Esophagus squamous epithelium (tissue), 4 donors: ENCODE measurements at regions not wholly inside any gene's neighbourhood (a gene's known extent, or its start where the extent isn't known, plus 50 kb on each side); places are given as distances from the start of the nearest gene placed in this dataset.
"Not testable (repeated sequence)": the region's sequence is repeated elsewhere in the genome, so short reads cannot be mapped to it uniquely, and the experiment has no call there.

Source experiments
- POLR2A ChIP-seq, 4 donors: fragments of 450-650 bp; IDR thresholded peaks; one replicate each; pipeline ENCODE4 v1.6.1; 2017; ENCODE audit warnings: antibody characterized with exemption in 4 of 4, mild to moderate bottlenecking in 4 of 4, moderate library complexity in 3 of 4
- TF ChIP-seq, protein P1 (sequence below), 6 experiments: fragments of 450-650 bp in 4 of 6; fragments of 200-600 bp in 2 of 6; sonication (generic) in 2 of 6; IDR thresholded peaks; one replicate each; pipeline ENCODE4 v1.5.1; 2016 to 2019; ENCODE audit warnings: antibody characterized with exemption in 6 of 6, mild to moderate bottlenecking in 4 of 6, moderate library complexity in 4 of 6

DNA sequence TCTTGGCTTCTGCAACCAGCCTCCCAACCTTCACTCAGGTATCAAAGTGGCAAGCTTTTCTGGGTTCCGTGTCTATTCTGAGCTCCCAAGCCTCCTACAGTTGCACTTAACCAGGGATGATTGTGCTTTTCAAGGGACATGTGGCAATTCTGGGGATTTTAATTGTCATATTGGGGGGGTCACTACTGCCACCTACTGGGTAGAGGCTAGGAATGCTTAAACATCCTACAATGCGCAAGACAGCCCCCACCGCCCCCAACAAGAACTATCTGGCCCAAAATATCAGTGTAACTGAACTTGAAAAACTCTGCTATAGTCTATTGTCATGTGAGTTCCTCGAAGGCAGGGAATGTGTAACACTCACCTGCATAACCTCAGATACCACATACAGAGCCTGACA, 129.3 kb upstream of the RRN3 start:
- TF ChIP-seq, protein P1, sequence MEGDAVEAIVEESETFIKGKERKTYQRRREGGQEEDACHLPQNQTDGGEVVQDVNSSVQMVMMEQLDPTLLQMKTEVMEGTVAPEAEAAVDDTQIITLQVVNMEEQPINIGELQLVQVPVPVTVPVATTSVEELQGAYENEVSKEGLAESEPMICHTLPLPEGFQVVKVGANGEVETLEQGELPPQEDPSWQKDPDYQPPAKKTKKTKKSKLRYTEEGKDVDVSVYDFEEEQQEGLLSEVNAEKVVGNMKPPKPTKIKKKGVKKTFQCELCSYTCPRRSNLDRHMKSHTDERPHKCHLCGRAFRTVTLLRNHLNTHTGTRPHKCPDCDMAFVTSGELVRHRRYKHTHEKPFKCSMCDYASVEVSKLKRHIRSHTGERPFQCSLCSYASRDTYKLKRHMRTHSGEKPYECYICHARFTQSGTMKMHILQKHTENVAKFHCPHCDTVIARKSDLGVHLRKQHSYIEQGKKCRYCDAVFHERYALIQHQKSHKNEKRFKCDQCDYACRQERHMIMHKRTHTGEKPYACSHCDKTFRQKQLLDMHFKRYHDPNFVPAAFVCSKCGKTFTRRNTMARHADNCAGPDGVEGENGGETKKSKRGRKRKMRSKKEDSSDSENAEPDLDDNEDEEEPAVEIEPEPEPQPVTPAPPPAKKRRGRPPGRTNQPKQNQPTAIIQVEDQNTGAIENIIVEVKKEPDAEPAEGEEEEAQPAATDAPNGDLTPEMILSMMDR (IDR thresholded peaks at IDR 0.05): not testable (repeated sequence)
- not testable (repeated sequence) for TF ChIP-seq POLR2A (IDR thresholded peaks at IDR 0.05)
